Activated CD4-positive, alpha-beta T cell treated with anti-CD3 and anti-CD28 coated beads for 24 hours (primary cell): ENCODE measurements at regions not wholly inside any gene's neighbourhood (a gene's known extent, or its start where the extent isn't known, plus 50 kb on each side); places are given as distances from the start of the nearest gene placed in this dataset.

Source experiments
- DNase-seq, 2 donors: peaks; one replicate each; pipeline ENCODE4 v3.0.0-alpha.2; 2020; ENCODE audit warnings: low read depth in 2 of 2

- DNase-seq, result no peak
These were observed 143.3 kb upstream of the MAP3K7 start for GRCh38 chr6:90730151-90730673.

GRCh38 chr6:90729057-90729456 lies 142.2 kb upstream of the MAP3K7 start:
- no peak for DNase-seq

GRCh38 chr6:90722648-90723047 lies 135.8 kb upstream of the MAP3K7 start:
- no peak for DNase-seq

- no peak for DNase-seq
These were observed 133.5 kb upstream of the MAP3K7 start for GRCh38 chr6:90720404-90720803.

GRCh38 chr6:90719321-90720195 lies 132.7 kb upstream of the MAP3K7 start:
- DNase-seq, result no peak

DNA sequence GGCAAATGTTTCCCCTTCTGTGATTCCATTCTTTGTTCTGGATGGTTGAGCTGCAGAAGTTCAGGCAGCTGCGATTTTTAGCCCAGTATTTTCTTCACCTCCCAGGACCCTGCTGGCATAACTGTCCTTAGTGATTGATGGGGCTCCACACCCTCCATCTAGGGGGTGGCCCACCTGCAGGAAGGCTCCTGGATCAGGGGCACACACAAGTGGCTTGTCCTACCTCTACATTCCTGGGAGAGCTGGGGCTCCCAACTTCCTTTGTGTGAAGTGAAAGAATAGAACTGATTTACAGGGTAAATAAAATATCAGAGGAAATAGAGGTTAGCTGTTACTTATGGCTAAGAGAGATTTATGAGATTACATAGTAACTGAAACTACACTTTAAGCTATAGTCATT lies 129.5 kb upstream of the MAP3K7 start:
- DNase-seq, result no peak

GRCh38 chr6:90715093-90715655 lies 128.3 kb upstream of the MAP3K7 start:
- DNase-seq, result no peak

DNA sequence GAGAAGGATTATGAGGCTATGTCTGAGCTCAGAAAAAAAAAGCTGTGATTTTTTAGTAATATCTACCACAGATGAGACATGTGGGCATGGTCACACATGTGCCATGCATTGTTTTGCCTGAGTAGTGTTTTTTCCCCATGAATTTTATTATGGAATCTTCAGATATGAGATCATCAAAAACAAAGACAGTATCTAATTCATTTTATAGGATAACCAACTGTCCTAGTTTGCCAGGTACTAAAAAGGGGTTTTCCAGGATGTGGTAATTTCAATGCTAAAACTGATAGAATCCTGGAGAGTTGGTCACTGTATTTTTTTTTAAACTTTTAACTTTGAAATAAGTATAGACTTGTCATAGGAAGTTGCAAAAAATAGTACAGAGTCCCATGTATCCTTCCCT lies 127.4 kb upstream of the MAP3K7 start:
- no peak for DNase-seq

DNA sequence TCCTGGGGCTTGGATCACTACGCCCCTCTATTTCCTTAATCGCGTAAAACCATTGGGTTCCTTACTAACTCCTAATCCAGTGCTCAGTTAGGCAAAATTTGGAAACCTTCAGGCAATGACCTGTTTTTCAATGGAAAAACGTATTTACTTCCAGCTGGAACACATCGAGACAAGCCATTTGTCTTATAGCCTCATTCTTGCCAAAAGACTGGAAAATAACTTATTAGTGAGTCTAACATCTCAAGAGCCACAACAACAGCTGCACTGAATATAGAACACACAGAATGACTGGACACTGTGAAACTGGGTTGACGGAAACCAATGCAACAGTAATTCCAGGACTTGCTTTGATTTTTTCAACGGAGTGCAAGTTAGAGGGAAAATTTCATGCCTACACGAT lies 125.2 kb upstream of the MAP3K7 start:
- no peak for DNase-seq

GRCh38 chr6:90709431-90709996 lies 122.6 kb upstream of the MAP3K7 start:
- DNase-seq, result no peak

DNA sequence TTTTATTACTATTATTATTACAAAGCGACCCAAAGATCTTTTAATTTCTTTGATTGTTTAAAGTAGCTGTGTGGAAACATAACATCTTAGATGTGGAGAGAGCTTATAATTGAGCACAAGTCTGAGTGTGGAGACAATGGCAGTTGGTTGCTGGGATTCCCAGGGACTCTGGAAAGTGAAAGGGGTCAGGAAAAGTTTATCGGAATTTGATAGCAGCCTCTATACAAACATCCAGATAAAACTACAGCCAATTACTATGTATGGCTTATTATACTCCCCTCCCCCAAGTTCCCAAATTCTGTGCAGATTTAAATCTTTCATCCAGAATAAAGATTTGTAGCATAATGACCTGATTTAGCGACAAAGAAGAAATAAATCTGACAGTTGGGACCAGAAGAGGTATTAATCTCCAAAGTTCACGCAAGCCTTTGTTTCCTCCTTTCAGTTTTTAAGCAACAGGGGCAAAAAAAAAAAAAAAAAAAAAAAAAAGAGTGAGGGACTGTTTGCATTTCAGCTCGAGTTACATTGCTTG lies 121.4 kb upstream of the MAP3K7 start:
- DNase-seq, result no peak

GRCh38 chr6:90707246-90707645 lies 120.4 kb upstream of the MAP3K7 start:
- no peak for DNase-seq

DNA sequence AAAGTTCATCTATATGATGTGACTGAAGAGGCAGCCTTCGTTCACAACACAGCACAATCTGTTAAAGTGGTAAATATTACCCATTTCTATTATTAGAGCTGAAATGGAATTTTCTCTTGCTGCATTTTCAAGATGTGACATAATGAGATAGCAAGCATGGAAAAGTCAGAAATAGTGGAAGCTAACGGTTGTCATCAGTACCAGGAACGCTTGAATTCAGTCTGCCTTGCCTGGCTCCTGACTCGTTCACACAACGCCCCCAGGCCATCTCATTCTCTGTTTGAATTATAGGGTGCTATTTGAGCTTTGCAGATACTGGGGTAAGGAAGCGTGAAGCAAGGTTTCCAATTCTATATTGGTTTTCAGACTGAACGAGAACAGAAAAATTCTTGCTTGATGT lies 116.5 kb upstream of the MAP3K7 start:
- no peak for DNase-seq

DNA sequence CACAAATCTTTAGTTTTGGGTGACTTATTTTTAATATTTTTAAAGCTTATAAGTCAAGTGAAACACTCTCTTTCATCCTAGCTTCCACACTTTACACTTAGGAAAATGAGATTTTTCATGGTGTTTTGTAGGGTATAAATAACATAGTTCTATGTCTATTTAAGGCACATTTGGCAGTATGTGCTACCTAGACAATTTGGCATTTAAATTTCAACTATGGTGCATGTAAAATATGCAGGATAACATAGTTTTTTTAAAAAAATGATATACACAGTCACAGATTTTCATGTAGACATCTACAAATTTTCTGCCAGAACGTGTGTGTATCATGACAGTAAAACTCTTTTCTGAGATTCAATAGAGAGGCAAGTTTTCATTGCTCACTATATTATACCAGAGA lies 115.1 kb upstream of the MAP3K7 start:
- no peak for DNase-seq

DNA sequence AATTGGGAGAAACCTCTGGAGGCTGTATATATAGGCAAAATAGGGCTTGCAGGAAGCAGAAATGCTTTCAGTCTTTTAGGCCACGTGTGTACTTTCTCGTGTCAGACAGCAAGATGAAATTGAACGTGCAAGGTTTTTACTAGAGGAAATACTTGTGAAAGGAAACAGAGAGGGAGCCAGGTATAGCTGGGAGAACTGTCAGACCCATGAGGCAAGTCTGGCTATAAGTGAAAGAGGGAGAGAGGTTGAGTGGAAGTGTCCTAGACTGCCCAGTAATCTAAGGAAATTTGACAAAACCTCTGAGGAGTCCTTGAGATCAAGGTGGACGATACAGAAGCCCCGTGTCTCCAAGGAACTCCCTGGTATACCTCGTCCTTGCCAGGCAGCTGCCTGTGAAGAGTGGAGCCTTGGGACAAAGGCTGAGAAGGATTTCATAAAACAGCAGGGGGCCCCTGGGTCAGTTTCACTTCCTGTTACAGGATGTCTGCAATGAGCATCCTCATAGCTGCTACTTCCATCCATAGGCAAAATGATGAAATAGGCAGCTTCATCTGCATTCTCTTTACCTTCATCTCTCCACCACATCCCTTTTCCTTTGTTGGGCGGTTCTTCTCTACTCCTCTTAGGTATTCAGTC lies 114.4 kb upstream of the MAP3K7 start:
- no peak for DNase-seq

GRCh38 chr6:90695316-90695715 lies 108.4 kb upstream of the MAP3K7 start:
- no peak for DNase-seq

GRCh38 chr6:90694802-90695201 lies 107.9 kb upstream of the MAP3K7 start:
- no peak for DNase-seq

DNA sequence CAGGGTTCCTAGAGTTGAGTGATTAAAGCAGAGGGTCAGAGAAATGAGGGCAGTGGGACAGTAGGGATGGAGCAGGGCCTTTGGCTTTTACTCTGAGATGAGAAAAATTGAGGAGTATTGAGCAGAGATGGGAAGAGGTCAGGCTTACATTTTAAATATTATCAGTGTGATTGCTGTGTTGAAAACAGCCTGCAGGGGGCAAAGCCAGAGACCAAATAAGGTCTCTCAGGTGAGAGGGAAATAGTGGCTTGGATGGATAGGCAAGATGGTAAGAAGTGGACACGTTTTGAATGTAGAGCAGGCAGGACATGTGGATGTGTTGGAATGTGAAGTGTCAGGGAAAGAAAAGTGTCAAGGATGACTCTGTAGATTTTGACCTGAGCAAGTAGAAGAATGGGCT lies 105.0 kb upstream of the MAP3K7 start:
- no peak for DNase-seq

DNA sequence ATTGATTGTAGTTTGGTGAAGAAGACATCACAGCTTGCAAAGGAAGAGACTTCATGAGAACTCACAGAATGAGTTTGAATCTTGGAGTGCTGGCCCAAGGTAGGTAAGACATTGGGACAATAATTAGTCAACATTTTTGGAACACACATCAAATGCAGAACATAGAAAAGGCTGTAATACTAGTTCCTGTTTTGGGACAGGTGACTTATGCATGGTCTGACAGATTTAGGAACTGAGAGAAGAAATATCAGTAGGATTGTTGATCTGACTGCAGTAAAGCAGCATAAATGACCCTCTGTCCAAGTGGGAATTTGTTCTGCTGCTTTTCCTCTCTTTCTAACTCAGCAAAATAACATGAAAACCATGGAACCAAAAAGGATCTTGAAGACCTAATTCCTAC lies 102.3 kb upstream of the MAP3K7 start:
- DNase-seq, result no peak

GRCh38 chr6:90687775-90688380 lies 101.0 kb upstream of the MAP3K7 start:
- no peak for DNase-seq

DNA sequence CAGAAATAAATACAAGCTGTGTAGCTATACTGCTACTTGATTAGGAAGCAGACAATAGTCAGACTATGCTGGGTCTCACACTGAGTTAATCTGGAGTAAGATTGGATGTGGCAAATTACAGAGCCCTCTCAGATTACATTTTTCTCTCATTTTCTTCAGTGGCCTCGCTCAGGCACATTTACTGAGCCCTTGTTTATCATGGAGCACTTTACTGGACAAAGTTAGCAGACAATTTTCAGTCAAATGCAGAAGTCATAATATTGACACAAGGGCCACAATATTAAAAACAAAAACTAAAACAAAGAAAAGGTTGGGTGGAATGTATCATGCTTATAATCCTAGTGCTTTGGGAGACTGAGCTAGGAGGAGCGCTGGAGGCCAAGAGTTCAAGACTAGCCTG lies 95.0 kb upstream of the MAP3K7 start:
- DNase-seq, result no peak
